CD14-positive monocyte (primary cell): ENCODE measurements at regions not wholly inside any gene's neighbourhood (a gene's known extent, or its start where the extent isn't known, plus 50 kb on each side); places are given as distances from the start of the nearest gene placed in this dataset.

Source experiments
- DNase-seq, 3 donors: peaks; one replicate each; pipeline ENCODE4 v3.0.0-alpha.2; 2011 to 2022
- H2AFZ ChIP-seq: 2 replicates; pipeline ENCODE4 v1.6.0; 2012; ENCODE audit warnings: mild to moderate bottlenecking, low read depth, low read length, inconsistent platforms; ENCODE audit not compliant: insufficient read depth, poor library complexity, severe bottlenecking
- H3K27ac ChIP-seq, 2 donors: 1 replicate in 1 of 2; 2 replicates in 1 of 2; pipeline ENCODE4 v1.5.1; 2012 to 2013; ENCODE audit warnings: low read length in 2 of 2, control low read depth in 1 of 2, inconsistent platforms in 1 of 2, low read depth in 1 of 2, mild to moderate bottlenecking in 1 of 2
- H3K27me3 ChIP-seq, 2 donors: one replicate each; pipeline versions ENCODE4 v1.6.0 to v1.6.1; 2011 to 2013; ENCODE audit warnings: low read length in 2 of 2; ENCODE audit not compliant: control insufficient read depth in 2 of 2, insufficient read depth in 2 of 2
- H3K36me3 ChIP-seq, 2 donors: replicated peaks in 1 of 2; 1 replicate in 1 of 2; 2 replicates in 1 of 2; pipeline versions ENCODE4 v1.5.1 to v1.6.1; 2012 to 2013; ENCODE audit warnings: low read length in 2 of 2, control low read depth in 1 of 2, inconsistent platforms in 1 of 2, mild to moderate bottlenecking in 1 of 2; ENCODE audit not compliant: insufficient read depth in 2 of 2, control insufficient read depth in 1 of 2
- H3K4me1 ChIP-seq, 2 donors: 1 replicate in 1 of 2; 2 replicates in 1 of 2; pipeline versions ENCODE4 v1.5.1 to v1.6.1; 2012 to 2013; ENCODE audit warnings: low read length in 2 of 2, control low read depth in 1 of 2, inconsistent platforms in 1 of 2, mild to moderate bottlenecking in 1 of 2, moderate library complexity in 1 of 2; ENCODE audit not compliant: insufficient read depth in 2 of 2, control insufficient read depth in 1 of 2
- H3K4me2 ChIP-seq: replicated peaks from 2 replicates; pipeline ENCODE3; 2012; ENCODE audit warnings: low read length, moderate library complexity, mild to moderate bottlenecking; ENCODE audit not compliant: poor library complexity, severe bottlenecking; ENCODE audit errors: extremely low read depth
- H3K4me3 ChIP-seq, 3 experiments: fragments of 200-600 bp in 1 of 3; sonication (generic) in 1 of 3; replicated peaks in 1 of 3; 1 replicate in 2 of 3; 2 replicates in 1 of 3; pipeline ENCODE4 v1.5.1; 2011 to 2013; ENCODE audit warnings: low read length in 3 of 3, mild to moderate bottlenecking in 3 of 3, control low read depth in 2 of 3, low read depth in 2 of 3, inconsistent platforms in 1 of 3, moderate library complexity in 1 of 3
- H3K79me2 ChIP-seq: 2 replicates; pipeline ENCODE4 v1.6.0; 2012; ENCODE audit warnings: mild to moderate bottlenecking, control low read depth, inconsistent platforms, low read length, moderate library complexity; ENCODE audit not compliant: insufficient read depth
- H3K9ac ChIP-seq: 2 replicates; pipeline ENCODE4 v1.6.0; 2017; ENCODE audit warnings: low read length, mild to moderate bottlenecking; ENCODE audit not compliant: insufficient read depth, poor library complexity, severe bottlenecking
- H3K9me3 ChIP-seq, 2 donors: replicated peaks in 1 of 2; 1 replicate in 1 of 2; 2 replicates in 1 of 2; pipeline versions ENCODE4 v1.5.1 to v1.6.1; 2012 to 2013; ENCODE audit warnings: low read length in 2 of 2, control low read depth in 1 of 2; ENCODE audit not compliant: control insufficient read depth in 1 of 2, insufficient read depth in 1 of 2
- H4K20me1 ChIP-seq: 2 replicates; pipeline ENCODE4 v1.6.0; 2012; ENCODE audit warnings: mild to moderate bottlenecking, low read length, control low read depth, moderate library complexity; ENCODE audit not compliant: insufficient read depth
- H3K27ac Mint-ChIP-seq, 7 donors: one replicate each; pipeline ENCODE4 v1.8.0; 2020; ENCODE audit warnings: mild to moderate bottlenecking in 7 of 7, mixed read lengths in 7 of 7, moderate library complexity in 6 of 7, inconsistent platforms in 2 of 7
- H3K27me3 Mint-ChIP-seq, 3 donors: one replicate each; pipeline ENCODE4 v1.8.0; 2021 to 2022; ENCODE audit warnings: low read depth in 3 of 3, mild to moderate bottlenecking in 3 of 3, mixed read lengths in 3 of 3, moderate library complexity in 3 of 3, inconsistent platforms in 1 of 3
- H3K36me3 Mint-ChIP-seq, 2 donors: one replicate each; pipeline ENCODE4 v1.8.0; 2020; ENCODE audit warnings: mixed read lengths in 2 of 2, inconsistent platforms in 1 of 2, mild to moderate bottlenecking in 1 of 2
- H3K4me1 Mint-ChIP-seq: one replicate; pipeline ENCODE4 v1.8.0; 2020; ENCODE audit warnings: mild to moderate bottlenecking, mixed read lengths
- H3K4me3 Mint-ChIP-seq, 2 donors: one replicate each; pipeline ENCODE4 v1.8.0; 2020; ENCODE audit warnings: mild to moderate bottlenecking in 2 of 2, mixed read lengths in 2 of 2, moderate library complexity in 1 of 2
- H3K9me3 Mint-ChIP-seq, 7 donors: one replicate each; pipeline ENCODE4 v1.8.0; 2020 to 2022; ENCODE audit warnings: mixed read lengths in 7 of 7, mild to moderate bottlenecking in 6 of 7, moderate library complexity in 6 of 7, inconsistent platforms in 2 of 7
- CTCF ChIP-seq: fragments of 200-600 bp; IDR thresholded peaks from one replicate; pipeline ENCODE4 v1.8.0; 2022; ENCODE audit warnings: antibody characterized with exemption, mild to moderate bottlenecking
- WGBS: methylation state at CpG from one replicate; pipeline ENCODE4 v1.1.5; 2013; ENCODE audit warnings: missing lambda C conversion rate; ENCODE audit not compliant: insufficient coverage; 5-methylcytosine and 5-hydroxymethylcytosine counted together
- intact Hi-C, 2 donors: fragments of 100-400 bp; cut with micrococcal nuclease; formaldehyde crosslinking; loops; one replicate each; pipeline versions ENCODE4 v1.15.0 to v1.15.1; 2023

GRCh38 chr5:107104040-107104995, 566.4 kb downstream of the EFNA5 start:
- no peak overlapping the region for H3K27ac ChIP-seq
- Mint-ChIP-seq H3K36me3 (no peaks in the 10 kb centered on the region), H3K27me3 (no peaks in the 10 kb centered on the region), H3K9me3 (peaks cover 0 to 6% (median 0%) of the 10 kb centered on the region in 7 donors), H3K4me1 (no peaks in the 10 kb centered on the region), H3K4me3 (no peak overlapping the region), H3K27ac (no peak overlapping the region)
- H3K4me1 ChIP-seq: no peaks in the 10 kb centered on the region
- H3K36me3 ChIP-seq: no peaks in the 10 kb centered on the region
- H4K20me1 ChIP-seq: no peaks in the 10 kb centered on the region
- H3K79me2 ChIP-seq: no peaks in the 10 kb centered on the region
- no peak overlapping the region for H3K4me3 ChIP-seq
- no peak overlapping the region for H2AFZ ChIP-seq
- H3K9ac ChIP-seq: no peak overlapping the region
- no peak for DNase-seq
- no peak for TF ChIP-seq CTCF
- no peak overlapping the region for H3K4me2 ChIP-seq
- WGBS: 93% methylated on average over 8 of the region's 8 CpGs
- peaks cover 7% of the 10 kb centered on the region in 2 donors for H3K9me3 ChIP-seq
- no peaks in the 10 kb centered on the region for H3K27me3 ChIP-seq
- intact Hi-C loops: no loop called here

- Histone ChIP-seq H3K36me3 (no peaks in the 10 kb centered on the region), H3K4me2 (no peak overlapping the region), H3K9me3 (peaks cover 7% of the 10 kb centered on the region in 2 donors), H4K20me1 (no peaks in the 10 kb centered on the region), H3K4me1 (no peaks in the 10 kb centered on the region), H3K27ac (no peak overlapping the region), H3K79me2 (no peaks in the 10 kb centered on the region), H3K4me3 (no peak overlapping the region), H3K9ac (no peak overlapping the region), H2AFZ (no peak overlapping the region), H3K27me3 (no peaks in the 10 kb centered on the region)
- WGBS: no CpG with 5 or more reads among the region's 3 CpGs
- DNase-seq: no peak
- H3K9me3 Mint-ChIP-seq: peaks cover 0 to 8% (median under 1%) of the 10 kb centered on the region in 7 donors
- no peak for TF ChIP-seq CTCF
- no peaks in the 10 kb centered on the region for H3K36me3 Mint-ChIP-seq
- H3K27ac Mint-ChIP-seq: no peak overlapping the region
- H3K4me1 Mint-ChIP-seq: no peaks in the 10 kb centered on the region
- peaks cover 0 to 2% (median 0%) of the 10 kb centered on the region in 3 donors for H3K27me3 Mint-ChIP-seq
- intact Hi-C loops: no loop called here
- no peak overlapping the region for H3K4me3 Mint-ChIP-seq
Measured at GRCh38 chr5:107103522-107103921, 567.2 kb downstream of the EFNA5 start.
